ENCODE measurements at regions not wholly inside any gene's neighbourhood (a gene's known extent, or its start where the extent isn't known, plus 50 kb on each side); places are given as distances from the start of the nearest gene placed in this dataset.

GRCh38 chr18:42274488-42275137 lies 319.6 kb downstream of the PIK3C3 start:
- no peaks in the 10 kb centered on the region for H3K4me1 ChIP-seq (ENCODE audit: insufficient read depth)
- H3F3A ChIP-seq (ENCODE audit: insufficient read depth), result no peaks in the 10 kb centered on the region
- H3K9ac ChIP-seq, result no peak overlapping the region
- H3K4me3 ChIP-seq, result no peak overlapping the region
- no peaks in the 10 kb centered on the region for H3K27me3 ChIP-seq (replicated peaks; ENCODE audit: insufficient read depth)
- no peaks in the 10 kb centered on the region for H3K79me2 ChIP-seq (ENCODE audit: insufficient read depth)
- H3K9me2 ChIP-seq (ENCODE audit: insufficient read depth), result no peaks in the 10 kb centered on the region
- H3K36me3 ChIP-seq (ENCODE audit: low read depth), result no peaks in the 10 kb centered on the region
- DNase-seq, result peak; percentile 30
- no peak overlapping the region for H3K4me2 ChIP-seq (ENCODE audit: unreplicated experiment)
- no peaks in the 10 kb centered on the region for H3K9me3 ChIP-seq (ENCODE audit: low read depth)
- H2AFZ ChIP-seq, result no peak overlapping the region
- in situ Hi-C loops (cut with MboI), result loop anchor here (25.0 kb wide), 1 partner anchor 162 kb away; no protein-coding TSS in a partner anchor
- H3K27ac ChIP-seq, result no peak overlapping the region
- 36 to 75% methylated on average over 1 of the region's 1 CpG for WGBS, 2 experiments (ENCODE audit: low coverage in 1 of 2, low lambda C conversion rate in 2 of 2, missing lambda C conversion rate in 2 of 2)
- no peaks in the 10 kb centered on the region for H4K20me1 ChIP-seq (ENCODE audit: insufficient read depth)
- TF ChIP-seq EZH2 (IDR thresholded peaks at IDR 0.05; ENCODE audit: insufficient read depth, poor library complexity, severe bottlenecking) (no peak), EZH2phosphoT487 (IDR thresholded peaks at IDR 0.05; ENCODE audit: insufficient read depth, low read depth) (no peak)

- 66 to 79% methylated on average over 2 of the region's 2 CpGs for WGBS, 2 experiments (ENCODE audit: low coverage in 1 of 2, low lambda C conversion rate in 2 of 2, missing lambda C conversion rate in 2 of 2)
- Histone ChIP-seq H3K9ac (no peak overlapping the region), H3K9me3 (ENCODE audit: low read depth) (no peaks in the 10 kb centered on the region), H3K27me3 (replicated peaks; ENCODE audit: insufficient read depth) (no peaks in the 10 kb centered on the region), H3K79me2 (ENCODE audit: insufficient read depth) (no peaks in the 10 kb centered on the region), H3K36me3 (ENCODE audit: low read depth) (no peaks in the 10 kb centered on the region), H4K20me1 (ENCODE audit: insufficient read depth) (no peaks in the 10 kb centered on the region), H3F3A (ENCODE audit: insufficient read depth) (no peaks in the 10 kb centered on the region), H3K4me3 (no peak overlapping the region), H3K4me2 (ENCODE audit: unreplicated experiment) (no peak overlapping the region), H3K4me1 (ENCODE audit: insufficient read depth) (no peaks in the 10 kb centered on the region), H3K9me2 (ENCODE audit: insufficient read depth) (no peaks in the 10 kb centered on the region), H2AFZ (no peak overlapping the region), H3K27ac (no peak overlapping the region)
- no peak for DNase-seq
- in situ Hi-C loops (cut with MboI), result loop anchor here (25.0 kb wide), 1 partner anchor 163 kb away; no protein-coding TSS in a partner anchor
- TF ChIP-seq EZH2 (IDR thresholded peaks at IDR 0.05; ENCODE audit: insufficient read depth, poor library complexity, severe bottlenecking), result no peak
- TF ChIP-seq EZH2phosphoT487 (IDR thresholded peaks at IDR 0.05; ENCODE audit: insufficient read depth, low read depth), result no peak
Measured at GRCh38 chr18:42275138-42275535, 320.1 kb downstream of the PIK3C3 start.

- no peak overlapping the region for H3K4me3 ChIP-seq
- in situ Hi-C loops (cut with MboI), result loop anchor here (25.0 kb wide), 1 partner anchor 164 kb away; no protein-coding TSS in a partner anchor
- H2AFZ ChIP-seq, result no peak overlapping the region
- H3K9ac ChIP-seq, result no peak overlapping the region
- TF ChIP-seq EZH2 (IDR thresholded peaks at IDR 0.05; ENCODE audit: insufficient read depth, poor library complexity, severe bottlenecking), result no peak
- TF ChIP-seq EZH2phosphoT487 (IDR thresholded peaks at IDR 0.05; ENCODE audit: insufficient read depth, low read depth), result no peak
- no peaks in the 10 kb centered on the region for H3K9me3 ChIP-seq (ENCODE audit: low read depth)
- no peaks in the 10 kb centered on the region for H3K4me1 ChIP-seq (ENCODE audit: insufficient read depth)
- H3K36me3 ChIP-seq (ENCODE audit: low read depth), result no peaks in the 10 kb centered on the region
- 44% methylated on average over 7 to 8 of the region's 8 CpGs for WGBS, 2 experiments (ENCODE audit: low coverage in 1 of 2, low lambda C conversion rate in 2 of 2, missing lambda C conversion rate in 2 of 2)
- H3K4me2 ChIP-seq (ENCODE audit: unreplicated experiment), result no peak overlapping the region
- H3K27me3 ChIP-seq (replicated peaks; ENCODE audit: insufficient read depth), result no peaks in the 10 kb centered on the region
- H3K27ac ChIP-seq, result no peak overlapping the region
- no peaks in the 10 kb centered on the region for H3F3A ChIP-seq (ENCODE audit: insufficient read depth)
- H4K20me1 ChIP-seq (ENCODE audit: insufficient read depth), result no peaks in the 10 kb centered on the region
- no peak for DNase-seq
- no peaks in the 10 kb centered on the region for H3K9me2 ChIP-seq (ENCODE audit: insufficient read depth)
- no peaks in the 10 kb centered on the region for H3K79me2 ChIP-seq (ENCODE audit: insufficient read depth)
Measured at GRCh38 chr18:42275949-42276730, 321.1 kb downstream of the PIK3C3 start.

GRCh38 chr18:42281124-42281523 lies 326.1 kb downstream of the PIK3C3 start:
- H2AFZ ChIP-seq, result no peak overlapping the region
- H3K9me2 ChIP-seq (ENCODE audit: insufficient read depth), result no peaks in the 10 kb centered on the region
- in situ Hi-C loops (cut with MboI), result loop anchor here (25.0 kb wide), 1 partner anchor 169 kb away; no protein-coding TSS in a partner anchor

More at GRCh38 chr18:42281124-42281523, 326.1 kb downstream of the PIK3C3 start:
- no peak overlapping the region for H3K4me2 ChIP-seq (ENCODE audit: unreplicated experiment)
- H3F3A ChIP-seq (ENCODE audit: insufficient read depth), result no peaks in the 10 kb centered on the region
- DNase-seq, result no peak
- H3K36me3 ChIP-seq (ENCODE audit: low read depth), result no peaks in the 10 kb centered on the region
- H3K9me3 ChIP-seq (ENCODE audit: low read depth), result no peaks in the 10 kb centered on the region
- no peak for TF ChIP-seq EZH2 (IDR thresholded peaks at IDR 0.05; ENCODE audit: insufficient read depth, poor library complexity, severe bottlenecking)
- TF ChIP-seq EZH2phosphoT487 (IDR thresholded peaks at IDR 0.05; ENCODE audit: insufficient read depth, low read depth), result no peak
- no peaks in the 10 kb centered on the region for H3K27me3 ChIP-seq (replicated peaks; ENCODE audit: insufficient read depth)
- no peak overlapping the region for H3K27ac ChIP-seq
- no peak overlapping the region for H3K9ac ChIP-seq
- H3K79me2 ChIP-seq (ENCODE audit: insufficient read depth), result no peaks in the 10 kb centered on the region
- H3K4me1 ChIP-seq (ENCODE audit: insufficient read depth), result no peaks in the 10 kb centered on the region
- H3K4me3 ChIP-seq, result no peak overlapping the region
- H4K20me1 ChIP-seq (ENCODE audit: insufficient read depth), result no peaks in the 10 kb centered on the region
